ENCODE measurements at regions not wholly inside any gene's neighbourhood (a gene's known extent, or its start where the extent isn't known, plus 50 kb on each side); places are given as distances from the start of the nearest gene placed in this dataset.

DNA sequence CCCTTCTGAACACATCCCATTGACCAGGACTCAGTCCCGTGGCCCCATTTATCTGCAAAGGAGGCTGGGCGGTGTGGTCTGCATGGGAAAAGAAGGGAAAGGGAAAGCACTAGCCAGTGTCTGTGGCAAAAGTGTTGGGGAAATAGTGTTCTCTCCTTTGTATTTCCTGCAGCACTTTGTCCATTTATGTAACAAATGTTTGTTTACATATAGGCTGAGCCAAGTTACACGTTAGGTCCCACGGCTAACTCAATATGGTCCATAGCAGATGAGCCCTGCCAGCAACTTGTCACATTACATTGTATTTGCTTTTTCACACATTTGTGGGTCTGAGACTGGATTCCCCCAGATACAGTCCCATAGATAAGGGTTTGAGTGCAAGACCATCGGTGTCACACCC is 260.5 kb downstream of the MSX2 start:
- no peak for TF ChIP-seq POLR2A (IDR thresholded peaks at IDR 0.05)
- TF ChIP-seq, protein P1, sequence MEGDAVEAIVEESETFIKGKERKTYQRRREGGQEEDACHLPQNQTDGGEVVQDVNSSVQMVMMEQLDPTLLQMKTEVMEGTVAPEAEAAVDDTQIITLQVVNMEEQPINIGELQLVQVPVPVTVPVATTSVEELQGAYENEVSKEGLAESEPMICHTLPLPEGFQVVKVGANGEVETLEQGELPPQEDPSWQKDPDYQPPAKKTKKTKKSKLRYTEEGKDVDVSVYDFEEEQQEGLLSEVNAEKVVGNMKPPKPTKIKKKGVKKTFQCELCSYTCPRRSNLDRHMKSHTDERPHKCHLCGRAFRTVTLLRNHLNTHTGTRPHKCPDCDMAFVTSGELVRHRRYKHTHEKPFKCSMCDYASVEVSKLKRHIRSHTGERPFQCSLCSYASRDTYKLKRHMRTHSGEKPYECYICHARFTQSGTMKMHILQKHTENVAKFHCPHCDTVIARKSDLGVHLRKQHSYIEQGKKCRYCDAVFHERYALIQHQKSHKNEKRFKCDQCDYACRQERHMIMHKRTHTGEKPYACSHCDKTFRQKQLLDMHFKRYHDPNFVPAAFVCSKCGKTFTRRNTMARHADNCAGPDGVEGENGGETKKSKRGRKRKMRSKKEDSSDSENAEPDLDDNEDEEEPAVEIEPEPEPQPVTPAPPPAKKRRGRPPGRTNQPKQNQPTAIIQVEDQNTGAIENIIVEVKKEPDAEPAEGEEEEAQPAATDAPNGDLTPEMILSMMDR (IDR thresholded peaks at IDR 0.05): no peak
